Activated naive CD8-positive, alpha-beta T cell (primary cell): ENCODE measurements at regions not wholly inside any gene's neighbourhood (a gene's known extent, or its start where the extent isn't known, plus 50 kb on each side); places are given as distances from the start of the nearest gene placed in this dataset.
"Not testable (repeated sequence)": the region's sequence is repeated elsewhere in the genome, so short reads cannot be mapped to it uniquely, and the experiment has no call there.

Source experiments
- H3K27ac Mint-ChIP-seq: one replicate; pipeline ENCODE4 v1.8.0; 2021; ENCODE audit warnings: mixed read lengths
- H3K27me3 Mint-ChIP-seq: one replicate; pipeline ENCODE4 v1.8.0; 2021; ENCODE audit warnings: mixed read lengths
- H3K36me3 Mint-ChIP-seq: one replicate; pipeline ENCODE4 v1.8.0; 2021; ENCODE audit warnings: mixed read lengths
- H3K4me1 Mint-ChIP-seq: one replicate; pipeline ENCODE4 v1.8.0; 2021; ENCODE audit warnings: low read depth, mixed read lengths
- H3K4me3 Mint-ChIP-seq: one replicate; pipeline ENCODE4 v1.8.0; 2021; ENCODE audit warnings: mild to moderate bottlenecking, mixed read lengths
- H3K9me3 Mint-ChIP-seq: one replicate; pipeline ENCODE4 v1.8.0; 2021; ENCODE audit warnings: low read depth, mixed read lengths

- Mint-ChIP-seq H3K27ac (no peak overlapping the region), H3K4me1 (no peaks in the 10 kb centered on the region), H3K27me3 (peaks cover 48% of the 10 kb centered on the region), H3K36me3 (no peaks in the 10 kb centered on the region), H3K9me3 (no peaks in the 10 kb centered on the region), H3K4me3 (no peak overlapping the region)
Measured at GRCh38 chr5:138647261-138647788, 72.1 kb upstream of the HSPA9 start.

GRCh38 chr5:138646671-138647070, 71.5 kb upstream of the HSPA9 start:
- Mint-ChIP-seq H3K4me1 (peaks cover 2% of the 10 kb centered on the region), H3K27ac (no peak overlapping the region), H3K36me3 (no peaks in the 10 kb centered on the region), H3K27me3 (peaks cover 49% of the 10 kb centered on the region), H3K9me3 (no peaks in the 10 kb centered on the region), H3K4me3 (no peak overlapping the region)

GRCh38 chr5:138645778-138646575, 70.8 kb upstream of the HSPA9 start:
- H3K27me3 Mint-ChIP-seq, result peaks cover 48% of the 10 kb centered on the region

GRCh38 chr5:138643040-138643791, 68.0 kb upstream of the HSPA9 start:
- Mint-ChIP-seq H3K4me3 (no peak overlapping the region), H3K27me3 (peaks cover 52% of the 10 kb centered on the region), H3K4me1 (peaks cover 2% of the 10 kb centered on the region), H3K36me3 (no peaks in the 10 kb centered on the region), H3K27ac (no peak overlapping the region), H3K9me3 (no peaks in the 10 kb centered on the region)

More at GRCh38 chr5:138645778-138646575, 70.8 kb upstream of the HSPA9 start:
- Mint-ChIP-seq H3K9me3 (no peaks in the 10 kb centered on the region), H3K4me1 (peaks cover 2% of the 10 kb centered on the region), H3K27ac (no peak overlapping the region), H3K36me3 (no peaks in the 10 kb centered on the region), H3K4me3 (no peak overlapping the region)

GRCh38 chr5:138641547-138642298, 66.5 kb upstream of the HSPA9 start:
- Mint-ChIP-seq H3K36me3 (no peaks in the 10 kb centered on the region), H3K9me3 (no peaks in the 10 kb centered on the region), H3K4me1 (peaks cover 2% of the 10 kb centered on the region), H3K27me3 (peaks cover 53% of the 10 kb centered on the region), H3K27ac (no peak overlapping the region), H3K4me3 (no peak overlapping the region)

GRCh38 chr5:138640646-138641254, 65.5 kb upstream of the HSPA9 start:
- H3K27ac Mint-ChIP-seq, result no peak overlapping the region
- H3K9me3 Mint-ChIP-seq, result no peaks in the 10 kb centered on the region
- H3K36me3 Mint-ChIP-seq, result no peaks in the 10 kb centered on the region
- H3K4me3 Mint-ChIP-seq, result no peak overlapping the region
- H3K27me3 Mint-ChIP-seq, result peaks cover 47% of the 10 kb centered on the region
- peaks cover 2% of the 10 kb centered on the region for H3K4me1 Mint-ChIP-seq

GRCh38 chr5:138640138-138640537, 64.9 kb upstream of the HSPA9 start:
- Mint-ChIP-seq H3K36me3 (no peaks in the 10 kb centered on the region), H3K27me3 (peaks cover 46% of the 10 kb centered on the region), H3K27ac (no peak overlapping the region), H3K9me3 (no peaks in the 10 kb centered on the region), H3K4me3 (no peak overlapping the region), H3K4me1 (peaks cover 2% of the 10 kb centered on the region)

GRCh38 chr5:138639326-138639725, 64.1 kb upstream of the HSPA9 start:
- no peak overlapping the region for H3K27ac Mint-ChIP-seq
- H3K4me1 Mint-ChIP-seq, result peaks cover 2% of the 10 kb centered on the region
- H3K36me3 Mint-ChIP-seq, result no peaks in the 10 kb centered on the region
- no peaks in the 10 kb centered on the region for H3K9me3 Mint-ChIP-seq
- H3K27me3 Mint-ChIP-seq, result peaks cover 42% of the 10 kb centered on the region
- H3K4me3 Mint-ChIP-seq, result no peak overlapping the region

GRCh38 chr5:138637256-138637655, 62.1 kb upstream of the HSPA9 start:
- Mint-ChIP-seq H3K4me3 (no peak overlapping the region), H3K27me3 (peaks cover 50% of the 10 kb centered on the region), H3K9me3 (no peaks in the 10 kb centered on the region), H3K36me3 (no peaks in the 10 kb centered on the region), H3K27ac (no peak overlapping the region), H3K4me1 (peaks cover 7% of the 10 kb centered on the region)

GRCh38 chr5:138636398-138636944, 61.3 kb upstream of the HSPA9 start:
- H3K27ac Mint-ChIP-seq, result no peak overlapping the region
- no peaks in the 10 kb centered on the region for H3K9me3 Mint-ChIP-seq
- H3K36me3 Mint-ChIP-seq, result no peaks in the 10 kb centered on the region
- H3K27me3 Mint-ChIP-seq, result peaks cover 51% of the 10 kb centered on the region
- no peak overlapping the region for H3K4me3 Mint-ChIP-seq
- H3K4me1 Mint-ChIP-seq, result peaks cover 6% of the 10 kb centered on the region

GRCh38 chr5:138635708-138636107, 60.5 kb upstream of the HSPA9 start:
- Mint-ChIP-seq H3K4me3 (no peak overlapping the region), H3K4me1 (peaks cover 6% of the 10 kb centered on the region), H3K27me3 (peaks cover 47% of the 10 kb centered on the region), H3K9me3 (no peaks in the 10 kb centered on the region), H3K36me3 (no peaks in the 10 kb centered on the region), H3K27ac (no peak overlapping the region)

GRCh38 chr5:138635265-138635664, 60.1 kb upstream of the HSPA9 start:
- H3K4me3 Mint-ChIP-seq, result no peak overlapping the region

GRCh38 chr5:138634804-138635203, 59.6 kb upstream of the HSPA9 start:
- H3K27ac Mint-ChIP-seq, H3K36me3 Mint-ChIP-seq, H3K4me3 Mint-ChIP-seq, H3K4me1 Mint-ChIP-seq, H3K9me3 Mint-ChIP-seq: not testable (repeated sequence)
- H3K27me3 Mint-ChIP-seq, result peaks cover 41% of the 10 kb centered on the region

More at GRCh38 chr5:138635265-138635664, 60.1 kb upstream of the HSPA9 start:
- Mint-ChIP-seq H3K27me3 (peaks cover 44% of the 10 kb centered on the region), H3K36me3 (no peaks in the 10 kb centered on the region), H3K9me3 (no peaks in the 10 kb centered on the region), H3K4me1 (peaks cover 6% of the 10 kb centered on the region), H3K27ac (no peak overlapping the region)

GRCh38 chr5:138632900-138633489, 57.8 kb upstream of the HSPA9 start:
- H3K4me3 Mint-ChIP-seq, result no peak overlapping the region
- H3K27ac Mint-ChIP-seq, result no peak overlapping the region
- no peaks in the 10 kb centered on the region for H3K9me3 Mint-ChIP-seq
- peaks cover 32% of the 10 kb centered on the region for H3K27me3 Mint-ChIP-seq
- H3K36me3 Mint-ChIP-seq, result no peaks in the 10 kb centered on the region
- H3K4me1 Mint-ChIP-seq, result peaks cover 6% of the 10 kb centered on the region
